AG08396 (cell line): ENCODE measurements at regions not wholly inside any gene's neighbourhood (a gene's known extent, or its start where the extent isn't known, plus 50 kb on each side); places are given as distances from the start of the nearest gene placed in this dataset.

ENCODE experiments used
- DNase-seq: peaks from one replicate; pipeline ENCODE4 v3.0.0; 2012; ENCODE audit warnings: low spot score, mixed read lengths

DNA sequence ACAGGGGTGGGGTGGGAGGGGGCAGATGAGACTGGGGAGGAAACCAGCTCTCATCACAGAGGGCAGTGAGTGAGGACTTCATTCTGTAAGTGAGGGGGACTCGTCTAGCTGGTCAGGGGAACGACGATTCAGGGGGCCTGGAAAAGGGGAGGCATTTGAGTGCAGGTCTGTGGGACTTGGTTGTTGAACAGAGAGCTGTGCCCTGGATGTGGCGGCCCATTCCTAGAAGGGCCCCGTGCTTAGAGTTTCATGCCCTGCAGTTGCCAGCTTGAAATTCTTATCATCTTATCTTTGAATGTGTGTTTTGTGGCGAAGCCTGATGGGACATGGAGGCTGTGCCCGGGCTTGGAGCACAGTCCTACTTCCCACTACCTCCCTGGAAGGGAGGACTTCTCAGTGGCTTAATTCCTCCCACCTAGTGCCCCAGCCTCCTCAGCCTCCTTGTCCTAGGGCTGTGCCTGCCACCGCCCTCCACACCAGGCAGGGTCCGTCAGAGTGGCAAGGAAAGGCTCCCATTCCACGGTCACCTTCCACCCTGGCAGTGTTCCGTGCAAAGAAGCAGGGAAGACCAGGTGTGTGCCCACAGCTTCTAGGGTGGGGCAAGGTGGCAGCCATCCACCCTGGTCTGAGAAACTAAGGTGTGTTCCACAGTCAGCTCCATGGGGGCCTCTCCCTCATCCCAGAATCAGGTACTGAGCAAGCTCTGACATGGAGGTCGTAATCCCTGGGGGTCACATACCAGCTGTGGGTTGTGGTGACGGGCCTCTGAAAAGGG is 59.7 kb upstream of the LMO1 start:
- DNase-seq: no peak

DNA sequence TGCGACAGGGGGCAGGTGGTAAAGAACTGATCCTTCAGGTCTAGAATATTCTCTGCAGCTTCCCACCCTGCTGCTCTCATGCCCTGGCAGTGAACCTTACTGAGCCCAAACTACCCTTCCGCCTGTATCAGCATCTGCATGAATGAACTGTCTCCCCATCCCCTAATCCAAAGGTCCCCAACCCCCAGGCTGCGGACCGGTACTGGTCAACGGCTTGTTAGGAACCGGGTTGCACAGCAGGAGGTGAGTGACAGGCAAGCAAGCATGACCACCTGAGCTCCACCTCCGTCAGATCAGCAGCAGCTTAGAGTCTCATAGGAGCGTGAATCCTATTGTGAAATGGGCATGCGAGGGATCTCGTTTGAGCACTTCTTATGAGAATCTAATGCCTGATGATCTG is 58.2 kb upstream of the LMO1 start:
- DNase-seq: no peak

DNA sequence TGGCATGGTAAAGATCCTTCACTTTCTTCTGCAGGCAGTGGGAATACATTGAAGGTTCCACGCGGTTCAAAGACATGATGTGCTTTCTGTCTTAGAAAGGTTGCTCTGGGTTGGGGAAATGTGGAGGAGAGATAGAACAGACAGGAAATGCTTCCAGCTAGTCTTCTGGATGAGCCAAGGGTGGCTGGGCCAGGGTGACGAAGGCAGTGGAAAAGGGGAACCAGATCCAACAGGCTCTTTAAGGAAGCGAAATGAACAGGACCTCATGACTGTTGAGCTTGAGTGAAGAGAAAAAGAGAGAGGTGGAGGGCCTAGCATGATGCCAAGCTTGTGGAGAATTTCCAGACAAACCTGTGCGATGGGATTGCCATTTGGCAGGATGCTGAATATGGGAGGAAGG is 56.4 kb upstream of the LMO1 start:
- DNase-seq: no peak

DNA sequence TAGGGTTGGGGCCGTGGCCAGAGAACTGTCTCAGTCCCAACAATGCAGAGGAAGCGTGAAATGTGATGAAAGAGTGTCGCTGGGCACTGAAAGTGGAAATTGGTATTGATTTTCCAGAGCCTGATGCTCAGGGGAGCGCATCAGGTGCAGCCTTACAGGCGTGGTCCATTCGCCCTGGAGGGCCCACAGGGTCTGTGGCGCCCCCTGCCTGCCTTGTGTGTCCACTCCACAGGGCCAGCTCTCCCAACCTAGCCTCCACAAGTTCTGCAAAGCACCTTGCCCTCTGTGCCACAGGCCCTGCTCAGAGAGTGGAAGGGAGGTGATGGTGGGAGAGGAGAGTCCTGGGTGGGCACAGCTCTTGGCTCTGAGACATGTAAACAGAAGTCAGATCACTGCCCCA is 54.9 kb upstream of the LMO1 start:
- DNase-seq: no peak

DNA sequence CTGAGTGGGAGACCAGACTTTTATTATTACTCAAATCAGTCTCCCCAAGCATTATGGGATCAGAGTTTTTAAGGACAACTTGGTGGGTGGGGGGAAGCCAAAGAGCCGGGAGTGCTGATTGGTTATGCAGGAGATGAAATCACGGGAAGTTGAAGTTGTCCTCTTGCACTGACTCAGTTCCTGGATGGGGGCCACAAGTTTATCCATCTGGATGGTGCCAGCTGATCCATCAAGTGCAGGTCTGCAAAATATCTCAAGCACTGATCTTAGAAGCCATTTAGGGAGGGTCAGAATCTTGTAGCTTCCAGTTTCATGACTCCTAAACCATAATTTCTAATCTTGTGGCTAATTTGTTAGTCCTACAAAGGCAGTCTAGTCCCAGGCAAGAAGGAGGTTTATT is 53.5 kb upstream of the LMO1 start:
- no peak for DNase-seq

DNA sequence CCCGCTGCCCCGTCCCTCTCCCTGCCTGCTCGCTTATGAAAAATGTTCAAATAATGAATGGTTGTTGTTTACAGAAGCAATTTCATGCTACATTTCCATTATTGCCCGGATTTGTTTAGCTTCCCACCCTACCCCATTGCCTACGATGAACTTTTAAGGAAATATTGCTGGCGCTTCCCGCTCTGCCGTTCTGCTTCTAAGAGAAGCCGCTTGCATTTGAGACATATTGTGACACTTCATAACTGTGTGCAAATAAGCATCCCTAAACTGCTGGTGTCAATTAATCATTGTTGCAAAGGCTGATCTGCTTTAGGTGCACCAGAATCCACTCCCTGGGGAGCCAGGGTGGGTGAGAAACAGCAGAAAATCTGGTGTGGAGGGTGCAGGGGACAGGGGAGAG is 52.3 kb upstream of the LMO1 start:
- no peak for DNase-seq

DNA sequence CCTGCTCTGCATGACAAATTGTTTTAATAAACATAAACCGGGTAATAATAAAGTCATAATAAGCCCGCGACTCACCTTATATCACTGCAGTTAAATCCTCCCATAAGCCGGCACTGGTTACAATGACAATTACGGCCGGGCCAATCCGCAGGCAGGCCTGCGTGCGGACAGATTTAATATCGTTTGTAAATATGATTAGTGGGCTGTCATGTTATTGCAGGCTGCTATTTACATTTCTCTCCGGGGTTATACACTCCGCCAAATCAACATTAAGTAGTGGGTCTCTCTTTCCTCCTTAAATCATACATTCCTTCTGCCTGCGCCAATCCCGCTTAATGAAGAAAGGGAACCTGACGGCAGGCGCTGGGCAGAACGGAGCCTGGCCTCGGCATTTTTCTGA is 51.8 kb upstream of the LMO1 start:
- no peak for DNase-seq

DNA sequence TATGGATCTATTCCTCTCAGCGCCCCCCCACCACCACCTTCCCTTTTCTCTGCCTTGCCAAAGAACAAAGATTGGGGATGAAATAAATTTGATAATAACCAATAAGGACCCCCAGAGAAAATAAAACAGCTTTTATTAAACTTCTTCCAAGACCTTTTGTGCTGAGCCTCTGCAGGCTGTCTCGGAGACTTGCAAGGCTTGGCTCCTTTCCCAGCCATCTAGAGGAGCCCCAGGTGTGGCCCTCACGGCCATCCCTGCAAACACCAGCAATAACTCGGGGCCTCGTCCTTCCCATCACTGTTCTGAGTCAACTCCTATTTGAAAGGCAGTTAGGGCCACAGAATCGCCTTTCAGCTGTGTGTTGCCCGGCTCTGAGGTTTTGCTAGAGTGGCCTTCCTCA is 51.2 kb upstream of the LMO1 start:
- no peak for DNase-seq

DNA sequence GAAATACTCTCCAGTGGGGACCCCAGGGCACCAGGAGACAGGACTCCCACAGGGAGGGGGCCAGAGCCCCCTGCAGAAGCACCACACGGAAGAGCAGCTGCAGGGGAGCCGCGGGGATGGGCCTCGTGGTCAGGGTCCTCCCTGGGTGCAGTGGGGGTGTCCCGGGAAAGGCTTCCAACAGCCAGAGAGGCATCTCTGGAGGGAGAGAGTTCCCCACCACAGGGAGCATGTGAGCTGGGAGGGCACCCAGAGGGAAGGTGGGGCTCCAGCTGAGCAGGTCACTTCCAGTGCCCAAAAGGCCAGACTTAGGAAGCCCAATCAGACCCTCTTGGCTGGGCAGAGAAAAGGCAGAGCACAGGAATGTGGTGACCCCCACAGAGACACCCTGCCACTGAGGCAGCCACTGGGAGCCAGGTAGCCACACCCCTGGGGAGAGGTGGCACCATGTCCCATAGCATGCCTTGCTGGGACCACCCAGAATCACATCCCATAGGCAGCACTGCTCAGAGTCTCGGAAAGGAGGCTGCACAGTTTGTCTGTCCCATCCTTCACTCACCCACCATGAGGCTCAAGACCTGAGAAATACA is 49.9 kb upstream of the LMO1 start:
- no peak for DNase-seq
